H1 (cell line): ENCODE measurements at regions not wholly inside any gene's neighbourhood (a gene's known extent, or its start where the extent isn't known, plus 50 kb on each side); places are given as distances from the start of the nearest gene placed in this dataset.

Source experiments
- CTCF ChIA-PET: fragments of 300-600 bp; sonication (Branson Sonifier 250); formaldehyde crosslinking; loops from one replicate; lab custom pipeline; 2021; ENCODE audit not compliant: partially characterized antibody; lab: Charles Lee
- POLR2A ChIA-PET: fragments of 300-600 bp; sonication (Branson Sonifier 250); formaldehyde crosslinking; loops from one replicate; lab custom pipeline; 2021; ENCODE audit warnings: inconsistent platforms; ENCODE audit not compliant: partially characterized antibody; lab: Charles Lee
- DNase-seq, 2 experiments: peaks; one replicate each; pipeline versions ENCODE4 v3.0.0 to v3.0.0-alpha.2; 2010 to 2022; ENCODE audit warnings: low spot score in 2 of 2, low read depth in 1 of 2, mixed read lengths in 1 of 2
- FAIRE-seq: peaks from 2 replicates; lab custom pipeline; 2011; peaks lifted over from hg19 to GRCh38; lab: Jason Lieb, UNC
- H2AFZ ChIP-seq: 2 replicates; pipeline ENCODE4 v1.8.1; 2012; ENCODE audit warnings: low read length, inconsistent platforms
- H2AK5ac ChIP-seq: 2 replicates; pipeline ENCODE4 v1.6.1; 2013; ENCODE audit warnings: low read depth, low read length
- H2BK120ac ChIP-seq: replicated peaks from 2 replicates; pipeline ENCODE3; 2013; ENCODE audit warnings: low read depth, low read length, inconsistent platforms
- H2BK12ac ChIP-seq: 2 replicates; pipeline ENCODE4 v1.6.1; 2013; ENCODE audit warnings: low read depth, low read length
- H2BK15ac ChIP-seq: 2 replicates; pipeline ENCODE4 v1.6.1; 2013; ENCODE audit warnings: low read length
- H2BK20ac ChIP-seq: 2 replicates; pipeline ENCODE4 v1.6.1; 2013; ENCODE audit warnings: low read length
- H2BK5ac ChIP-seq: 2 replicates; pipeline ENCODE4 v1.6.1; 2013; ENCODE audit warnings: low read depth, low read length
- H3K14ac ChIP-seq: 2 replicates; pipeline ENCODE4 v1.6.1; 2013; ENCODE audit warnings: inconsistent platforms; ENCODE audit not compliant: insufficient read length
- H3K18ac ChIP-seq: 2 replicates; pipeline ENCODE4 v1.6.1; 2013; ENCODE audit warnings: low read length; ENCODE audit errors: extremely low read depth
- H3K23ac ChIP-seq: 2 replicates; pipeline ENCODE4 v1.6.1; 2013; ENCODE audit warnings: inconsistent platforms; ENCODE audit not compliant: insufficient read length
- H3K23me2 ChIP-seq: 2 replicates; pipeline ENCODE4 v1.6.1; 2013; ENCODE audit warnings: low read depth, low read length
- H3K27ac ChIP-seq: 2 replicates; pipeline ENCODE4 v1.6.1; 2011; ENCODE audit warnings: low read depth, low read length, inconsistent platforms
- H3K27me3 ChIP-seq, 4 experiments: replicated peaks in 1 of 4; 1 replicate in 1 of 4; 2 replicates in 3 of 4; pipeline versions ENCODE4 v1.6.1 to v1.8.1; 2011 to 2013; ENCODE audit warnings: low read length in 3 of 4, mild to moderate bottlenecking in 3 of 4, inconsistent platforms in 2 of 4, mixed read lengths in 2 of 4, moderate library complexity in 1 of 4; ENCODE audit not compliant: control insufficient read depth in 3 of 4, insufficient read depth in 3 of 4; ENCODE audit errors: extremely low read depth in 1 of 4
- H3K36me3 ChIP-seq, 4 experiments: 2 replicates each; pipeline versions ENCODE4 v1.6.1 to v1.8.1; 2011 to 2013; ENCODE audit warnings: mild to moderate bottlenecking in 4 of 4, low read length in 3 of 4, moderate library complexity in 2 of 4, control low read depth in 1 of 4, inconsistent platforms in 1 of 4; ENCODE audit not compliant: insufficient read depth in 4 of 4, control insufficient read depth in 2 of 4
- H3K4ac ChIP-seq: replicated peaks from 2 replicates; pipeline ENCODE3; 2013; ENCODE audit warnings: low read length, low read depth, mixed read lengths, inconsistent platforms; ENCODE audit not compliant: insufficient read length
- H3K4me1 ChIP-seq, 4 experiments: replicated peaks in 1 of 4; 1 replicate in 1 of 4; 2 replicates in 3 of 4; pipeline versions ENCODE4 v1.6.1 to v1.8.1; 2011 to 2013; ENCODE audit warnings: low read length in 3 of 4, inconsistent platforms in 2 of 4, mixed read lengths in 1 of 4; ENCODE audit not compliant: insufficient read depth in 4 of 4, control insufficient read depth in 3 of 4
- H3K4me2 ChIP-seq, 2 experiments: 2 replicates each; pipeline versions ENCODE4 v1.6.1 to v1.8.1; 2011 to 2013; ENCODE audit warnings: low read depth in 2 of 2, low read length in 2 of 2, control low read depth in 1 of 2, inconsistent platforms in 1 of 2, mild to moderate bottlenecking in 1 of 2; ENCODE audit not compliant: insufficient read depth in 1 of 2
- H3K4me3 ChIP-seq, 4 experiments: fragments of 200-600, 300-600 bp in 1 of 4; sonication (generic), shearing (Covaris generic), sonication (Bioruptor Twin) in 1 of 4; 2 replicates each; pipeline versions ENCODE4 v1.5.1 to v1.8.1; 2011 to 2016; ENCODE audit warnings: low read length in 4 of 4, low read depth in 3 of 4, control low read depth in 2 of 4, inconsistent platforms in 2 of 4, mild to moderate bottlenecking in 2 of 4, mixed read lengths in 1 of 4, moderate library complexity in 1 of 4; ENCODE audit not compliant: insufficient read depth in 2 of 4; ENCODE audit errors: extremely low read depth in 1 of 4
- H3K56ac ChIP-seq: replicated peaks from 2 replicates; pipeline ENCODE3; 2013; ENCODE audit warnings: low read depth, mild to moderate bottlenecking, mixed read lengths, low read length, inconsistent platforms; ENCODE audit not compliant: insufficient read length
- H3K79me1 ChIP-seq: 2 replicates; pipeline ENCODE4 v1.6.1; 2013; ENCODE audit warnings: low read depth, low read length, control low read depth
- H3K79me2 ChIP-seq, 2 experiments: 2 replicates each; pipeline versions ENCODE4 v1.6.1 to v1.8.1; 2012 to 2013; ENCODE audit warnings: low read length in 2 of 2, mild to moderate bottlenecking in 2 of 2, inconsistent platforms in 1 of 2; ENCODE audit not compliant: insufficient read depth in 2 of 2, control insufficient read depth in 1 of 2
- H3K9ac ChIP-seq, 4 experiments: replicated peaks in 1 of 4; 1 replicate in 1 of 4; 2 replicates in 3 of 4; pipeline versions ENCODE4 v1.6.1 to v1.8.1; 2011 to 2013; ENCODE audit warnings: low read depth in 3 of 4, low read length in 3 of 4, control low read depth in 2 of 4, mild to moderate bottlenecking in 2 of 4, moderate library complexity in 2 of 4, inconsistent platforms in 1 of 4; ENCODE audit errors: extremely low read depth in 1 of 4
- H3K9me3 ChIP-seq, 2 experiments: 2 replicates each; pipeline versions ENCODE4 v1.6.1 to v1.8.1; 2012 to 2013; ENCODE audit warnings: mild to moderate bottlenecking in 2 of 2, moderate library complexity in 2 of 2, control low read depth in 1 of 2, inconsistent platforms in 1 of 2, low read depth in 1 of 2, low read length in 1 of 2, mixed read lengths in 1 of 2; ENCODE audit not compliant: insufficient read depth in 2 of 2
- H4K20me1 ChIP-seq, 2 experiments: replicated peaks in 1 of 2; 2 replicates each; pipeline versions ENCODE3 to v1.8.1; 2011 to 2013; ENCODE audit warnings: inconsistent platforms in 2 of 2, low read length in 2 of 2, mild to moderate bottlenecking in 1 of 2; ENCODE audit not compliant: insufficient read depth in 2 of 2, control insufficient read depth in 1 of 2
- H4K5ac ChIP-seq: 2 replicates; pipeline ENCODE4 v1.6.1; 2013; ENCODE audit warnings: low read length, low read depth, mixed read lengths, inconsistent platforms; ENCODE audit not compliant: insufficient read length
- H4K8ac ChIP-seq: 2 replicates; pipeline ENCODE4 v1.8.0; 2013; ENCODE audit warnings: mild to moderate bottlenecking, moderate library complexity, low read length, inconsistent platforms; ENCODE audit not compliant: insufficient read depth; ENCODE audit errors: extremely low read depth
- H4K91ac ChIP-seq: replicated peaks from 2 replicates; pipeline ENCODE3; 2013; ENCODE audit warnings: low read length, mixed read lengths, inconsistent platforms; ENCODE audit not compliant: insufficient read length
- EGR1 ChIP-seq: IDR thresholded peaks from 2 replicates; pipeline ENCODE4 v1.6.1; 2011; ENCODE audit warnings: low read depth, low read length, borderline replicate concordance
- GABPA ChIP-seq: IDR thresholded peaks from 2 replicates; pipeline ENCODE4 v1.6.1; 2011; ENCODE audit warnings: mild to moderate bottlenecking, low read length, moderate library complexity, borderline replicate concordance; ENCODE audit not compliant: insufficient read depth
- HDAC2 ChIP-seq, 2 experiments: fragments of 300-600 bp in 1 of 2; sonication (generic) in 1 of 2; IDR thresholded peaks; 2 replicates each; pipeline ENCODE4 v1.6.1; 2011 to 2012; ENCODE audit warnings: low read depth in 2 of 2, low read length in 2 of 2, mild to moderate bottlenecking in 2 of 2, moderate library complexity in 2 of 2, borderline replicate concordance in 1 of 2, inconsistent platforms in 1 of 2
- MAFK ChIP-seq: IDR thresholded peaks from 2 replicates; pipeline ENCODE4 v1.6.1; 2012; ENCODE audit warnings: low read depth, mild to moderate bottlenecking, improper control_type of control experiment, low read length
- POLR2A ChIP-seq, 2 experiments: IDR thresholded peaks; 1 replicate in 1 of 2; 2 replicates in 1 of 2; pipeline ENCODE4 v1.6.1; 2011; ENCODE audit warnings: low read depth in 2 of 2, low read length in 2 of 2, mild to moderate bottlenecking in 2 of 2; ENCODE audit errors: control extremely low read depth in 1 of 2
- SP1 ChIP-seq: IDR thresholded peaks from 2 replicates; pipeline ENCODE4 v1.6.1; 2011; ENCODE audit warnings: low read depth, low read length
- SUZ12 ChIP-seq: fragments of 200-600 bp; sonication (generic); IDR thresholded peaks from 2 replicates; pipeline ENCODE4 v1.6.1; 2012; ENCODE audit warnings: mild to moderate bottlenecking, inconsistent platforms, low read length, moderate library complexity, mixed read lengths
- WGBS, 2 experiments: shearing (Covaris generic) in 1 of 2; methylation state at CpG; one replicate each; pipeline versions ENCODE4 v1.1.6 to v1.1.7; 2013 to 2015; ENCODE audit warnings: low lambda C conversion rate in 2 of 2, mixed read lengths in 2 of 2, inconsistent platforms in 1 of 2, low coverage in 1 of 2, missing lambda C conversion rate in 1 of 2; ENCODE audit not compliant: insufficient replicate concordance in 2 of 2, insufficient coverage in 1 of 2, insufficient read length in 1 of 2; ENCODE audit errors: extremely low coverage in 1 of 2, missing lambda C conversion rate in 1 of 2; 5-methylcytosine and 5-hydroxymethylcytosine counted together

GRCh38 chr10:3404381-3404780 is 231.8 kb upstream of the PITRM1 start:
- Histone ChIP-seq H3K9me3 (no peaks in the 10 kb centered on the region; a peak in 1 of 4 replicates), H3K36me3 (no peaks in the 10 kb centered on the region), H4K8ac (no peak overlapping the region; the same call in 1 of the 2 replicates), H4K5ac (no peak overlapping the region), H3K4me3 (no peak overlapping the region), H3K9ac (no peak overlapping the region), H3K23me2 (no peaks in the 10 kb centered on the region), H4K20me1 (no peaks in the 10 kb centered on the region), H3K79me2 (no peaks in the 10 kb centered on the region), H3K27ac (no peak overlapping the region), H2BK12ac (no peak overlapping the region), H3K23ac (no peak overlapping the region), H2AK5ac (no peak overlapping the region), H3K27me3 (no peaks in the 10 kb centered on the region), H3K4me1 (peaks cover 0 to 4% (median 1%) of the 10 kb centered on the region in 4 experiments; a peak in 4 of 7 replicates), H3K79me1 (no peaks in the 10 kb centered on the region), H2BK120ac (no peak overlapping the region), H2BK15ac (no peak overlapping the region), H3K4me2 (no peak overlapping the region), H2BK20ac (no peak overlapping the region), H2BK5ac (no peak overlapping the region), H3K18ac (no peak overlapping the region), H3K14ac (no peak overlapping the region), H4K91ac (no peak overlapping the region), H3K56ac (no peak overlapping the region), H2AFZ (peak overlapping the region; percentile 3; the same call in 1 of the 2 replicates), H3K4ac (no peak overlapping the region)
- ChIA-PET CTCF (no interaction called here), POLR2A (no interaction called here)
- FAIRE-seq (no peak), DNase-seq (no peak)
- WGBS, 2 experiments: 92% methylated on average over 12 of the region's 15 CpGs; no CpG with 5 or more reads in 1 of the 2 experiments
- TF ChIP-seq SP1 (no peak), GABPA (no peak), HDAC2 (IDR thresholded peaks at IDR 0.05; ENCODE audit: borderline replicate concordance in 1 of 2, low read depth in 2 of 2, low read length in 2 of 2) (no peak), MAFK (no peak), SUZ12 (no peak), POLR2A (IDR thresholded peaks at IDR 0.05; ENCODE audit: control extremely low read depth in 1 of 2, low read depth in 2 of 2, low read length in 2 of 2) (no peak), EGR1 (no peak)
